Skeletal muscle tissue (tissue), 3 donors: ENCODE measurements at regions not wholly inside any gene's neighbourhood (a gene's known extent, or its start where the extent isn't known, plus 50 kb on each side); places are given as distances from the start of the nearest gene placed in this dataset.
"Not testable (repeated sequence)": the region's sequence is repeated elsewhere in the genome, so short reads cannot be mapped to it uniquely, and the experiment has no call there.

Experiments
- H3K27ac ChIP-seq: one replicate; pipeline ENCODE4 v1.7.0; 2013; ENCODE audit warnings: mild to moderate bottlenecking, low read depth, low read length, inconsistent platforms
- H3K27me3 ChIP-seq, 3 donors: one replicate each; pipeline ENCODE4 v1.7.0; 2013; ENCODE audit warnings: low read length in 3 of 3; ENCODE audit not compliant: control insufficient read depth in 3 of 3, insufficient read depth in 3 of 3
- H3K36me3 ChIP-seq, 3 donors: one replicate each; pipeline ENCODE4 v1.7.0; 2013; ENCODE audit warnings: low read length in 3 of 3; ENCODE audit not compliant: control insufficient read depth in 3 of 3, insufficient read depth in 3 of 3
- H3K4me1 ChIP-seq, 3 donors: one replicate each; pipeline ENCODE4 v1.7.0; 2013; ENCODE audit warnings: low read length in 3 of 3, mild to moderate bottlenecking in 3 of 3; ENCODE audit not compliant: control insufficient read depth in 3 of 3, insufficient read depth in 3 of 3
- H3K4me3 ChIP-seq, 3 donors: one replicate each; pipeline ENCODE4 v1.7.0; 2013; ENCODE audit warnings: low read length in 3 of 3
- H3K9ac ChIP-seq, 3 donors: one replicate each; pipeline ENCODE4 v1.7.0; 2013; ENCODE audit warnings: low read length in 3 of 3, mild to moderate bottlenecking in 3 of 3, moderate library complexity in 2 of 3, low read depth in 1 of 3
- H3K9me3 ChIP-seq, 3 donors: one replicate each; pipeline ENCODE4 v1.7.0; 2013; ENCODE audit warnings: low read length in 3 of 3; ENCODE audit not compliant: control insufficient read depth in 3 of 3
- donor health status: Osteomylitis.

DNA sequence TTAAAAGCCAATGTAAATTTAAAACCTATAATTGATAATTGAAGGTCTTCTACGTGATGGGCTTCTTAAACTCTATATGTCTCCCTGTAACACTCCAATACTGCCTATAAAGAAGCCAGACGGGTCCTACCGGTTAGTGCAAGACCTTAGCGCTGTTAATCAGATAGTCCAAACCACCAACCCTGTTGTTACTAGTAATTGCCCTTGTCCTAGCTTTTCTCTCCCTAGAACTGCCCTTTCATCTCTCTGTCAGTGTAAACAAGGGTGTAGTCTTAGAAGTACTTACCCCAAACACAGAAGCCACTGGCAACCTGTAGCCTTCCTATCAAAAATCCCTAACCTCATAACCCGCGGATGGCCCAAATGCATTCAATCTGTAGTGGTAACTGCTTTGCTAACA lies 243.0 kb upstream of the DIO3 start:
- Histone ChIP-seq H3K27me3 (no peaks in the 10 kb centered on the region), H3K9ac (no peak overlapping the region), H3K4me1 (no peaks in the 10 kb centered on the region), H3K9me3 (peaks cover 0 to 2% (median 0%) of the 10 kb centered on the region in 3 donors), H3K4me3 (no peak overlapping the region), H3K27ac (no peak overlapping the region), H3K36me3 (no peaks in the 10 kb centered on the region)

DNA sequence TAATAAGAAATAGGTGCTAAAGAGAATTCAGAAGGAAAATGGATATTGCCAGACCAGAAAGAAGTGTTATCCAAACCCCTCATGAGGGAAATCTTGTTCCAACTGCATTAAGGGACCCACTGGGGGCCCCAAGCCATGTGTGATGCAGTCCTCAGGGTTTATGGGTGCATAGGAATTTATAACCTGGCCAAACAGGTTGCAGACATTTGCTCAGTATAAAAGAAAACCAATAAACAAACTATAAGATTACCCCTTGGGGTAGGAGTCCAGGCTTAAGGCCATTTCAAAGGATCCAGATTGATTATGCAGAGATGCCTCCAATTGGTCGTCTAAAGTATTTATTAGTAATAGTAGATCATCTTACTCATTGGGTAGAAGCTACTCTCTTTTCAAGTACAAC lies 240.9 kb upstream of the DIO3 start:
- no peak overlapping the region for H3K27ac ChIP-seq
- H3K9ac ChIP-seq: no peak overlapping the region
- H3K4me1 ChIP-seq: no peaks in the 10 kb centered on the region
- no peak overlapping the region for H3K4me3 ChIP-seq
- no peaks in the 10 kb centered on the region for H3K36me3 ChIP-seq
- no peaks in the 10 kb centered on the region for H3K27me3 ChIP-seq
- H3K9me3 ChIP-seq: no peaks in the 10 kb centered on the region

DNA sequence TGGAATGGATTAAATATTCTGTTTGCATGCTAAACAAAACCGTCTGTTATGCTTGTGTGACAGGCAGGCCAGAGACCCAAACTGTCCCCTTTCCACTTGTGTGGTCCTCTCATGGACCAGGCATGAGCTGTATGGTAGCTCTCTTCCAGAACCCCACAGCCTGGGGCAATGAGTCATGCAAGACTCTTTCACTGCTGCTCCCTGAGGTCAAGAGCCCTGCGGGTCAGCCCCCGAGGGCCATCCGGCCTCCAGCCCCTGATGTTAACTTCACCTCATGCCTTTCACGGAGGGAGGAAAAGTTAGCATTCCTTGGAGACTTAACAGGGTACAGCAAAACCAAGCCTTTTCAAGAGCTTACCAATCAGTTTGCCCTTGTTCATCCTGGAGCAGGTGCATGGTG lies 239.1 kb upstream of the DIO3 start:
- H3K36me3 ChIP-seq: no peaks in the 10 kb centered on the region

DNA sequence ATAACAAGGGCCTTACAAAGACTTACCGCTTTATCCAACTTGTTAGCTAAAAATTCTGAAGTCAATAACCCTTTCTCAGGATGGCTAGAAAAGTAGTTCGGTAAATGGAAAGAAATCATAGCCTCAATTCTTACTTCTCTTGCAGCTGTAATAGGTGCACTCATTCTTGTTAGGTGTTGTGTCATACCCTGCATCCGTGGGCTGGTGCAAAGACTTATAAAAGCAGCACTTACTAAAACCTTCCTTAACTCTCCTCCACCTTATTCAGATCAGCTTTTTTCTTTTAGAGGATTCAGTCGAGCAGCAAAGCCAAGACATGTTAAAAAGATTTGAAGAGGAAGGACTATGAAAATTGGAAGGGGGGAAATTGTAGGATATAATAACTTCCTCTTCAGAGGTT lies 238.2 kb upstream of the DIO3 start:
- Histone ChIP-seq H3K27me3 (no peaks in the 10 kb centered on the region), H3K4me1 (no peaks in the 10 kb centered on the region), H3K9me3 (no peaks in the 10 kb centered on the region), H3K9ac (no peak overlapping the region), H3K4me3 (no peak overlapping the region), H3K27ac (no peak overlapping the region), H3K36me3 (no peaks in the 10 kb centered on the region)

More for the DNA sequence above, 239.1 kb upstream of the DIO3 start:
- H3K27ac ChIP-seq: no peak overlapping the region
- H3K9me3 ChIP-seq: no peaks in the 10 kb centered on the region
- no peak overlapping the region for H3K9ac ChIP-seq
- H3K4me1 ChIP-seq: no peaks in the 10 kb centered on the region
- no peaks in the 10 kb centered on the region for H3K27me3 ChIP-seq
- H3K4me3 ChIP-seq: no peak overlapping the region

DNA sequence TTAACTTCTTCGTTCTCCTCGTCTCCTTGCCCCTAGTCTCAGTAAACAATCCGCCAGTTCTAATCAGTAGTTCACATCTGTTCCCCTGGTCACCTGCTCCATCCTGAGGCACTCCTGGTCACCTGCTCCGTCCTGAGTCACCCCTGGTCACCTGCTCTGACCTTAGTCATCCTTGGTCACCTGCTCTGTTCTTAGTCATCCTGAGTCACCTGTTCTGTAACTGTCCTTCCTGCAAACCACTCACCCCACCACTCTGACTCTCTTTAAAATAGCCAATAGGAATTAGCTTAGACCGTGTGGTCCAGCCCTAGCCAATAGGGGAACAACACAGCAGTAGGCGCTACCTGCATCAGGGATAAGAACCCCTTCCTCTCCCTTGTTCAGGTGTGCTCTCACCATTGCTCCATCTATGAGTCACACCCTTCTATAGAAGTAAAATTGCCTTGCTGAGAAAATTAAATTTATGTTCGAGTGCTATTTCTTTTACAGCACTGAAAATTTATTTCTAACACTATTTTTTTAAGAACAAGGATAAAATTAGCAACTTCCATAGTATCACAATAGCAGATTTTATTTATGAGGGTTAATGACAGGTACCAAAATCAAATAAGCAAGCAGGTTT lies 237.6 kb upstream of the DIO3 start:
- H3K9me3 ChIP-seq, H3K4me1 ChIP-seq, H3K4me3 ChIP-seq, H3K27me3 ChIP-seq, H3K36me3 ChIP-seq, H3K9ac ChIP-seq, H3K27ac ChIP-seq: not testable (repeated sequence)

DNA sequence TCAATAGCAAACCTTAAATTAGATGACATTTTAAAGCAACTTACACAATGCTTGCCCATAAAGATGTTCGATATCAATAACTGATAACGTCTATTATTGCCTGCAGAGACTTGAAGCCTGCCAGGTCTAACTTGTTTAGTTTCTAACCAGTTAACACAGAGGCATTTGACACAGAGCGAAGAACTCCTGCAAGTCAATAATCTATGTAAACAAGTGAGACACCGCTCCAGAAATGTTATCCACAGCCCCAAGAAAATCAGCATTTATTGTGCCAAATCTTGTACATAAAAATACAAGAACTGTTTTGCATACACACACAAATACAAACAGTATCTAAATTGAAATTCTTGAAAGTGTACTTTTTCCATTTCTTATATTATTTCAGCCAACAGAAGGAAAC lies 236.0 kb upstream of the DIO3 start:
- Histone ChIP-seq H3K4me1 (no peaks in the 10 kb centered on the region), H3K9me3 (no peaks in the 10 kb centered on the region), H3K4me3 (no peak overlapping the region), H3K27me3 (peaks cover 0 to 3% (median 0%) of the 10 kb centered on the region in 3 donors), H3K9ac (no peak overlapping the region), H3K27ac (no peak overlapping the region), H3K36me3 (no peaks in the 10 kb centered on the region)

DNA sequence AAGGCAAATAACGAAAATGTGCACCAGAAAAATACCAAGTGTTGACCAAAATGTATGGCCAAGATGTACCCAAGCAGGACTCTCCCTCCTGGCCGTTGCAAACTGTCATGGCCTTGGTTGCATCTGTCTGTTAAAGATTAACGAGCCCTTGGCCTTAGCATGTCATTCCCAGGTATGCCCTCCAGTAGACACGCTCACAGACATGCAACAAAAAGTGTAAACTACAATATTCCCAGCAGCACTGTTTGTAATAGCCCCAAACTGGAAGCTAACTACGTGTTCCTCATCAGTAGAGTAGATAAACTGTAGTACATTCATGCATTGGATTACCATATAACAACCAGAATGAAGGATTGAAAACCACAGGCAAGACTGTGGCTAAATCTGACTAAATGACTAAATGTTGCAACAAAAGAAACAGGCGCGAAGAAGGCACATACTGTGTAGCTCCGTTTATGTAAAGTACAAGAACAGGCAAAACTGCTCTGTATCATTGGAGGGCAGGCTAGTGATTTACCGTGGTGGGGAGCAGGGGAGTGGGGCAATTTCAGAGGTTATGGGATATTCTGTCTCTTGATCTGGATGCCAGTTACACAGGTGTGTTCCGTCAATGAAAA lies 232.8 kb upstream of the DIO3 start:
- no peak overlapping the region for H3K4me3 ChIP-seq

DNA sequence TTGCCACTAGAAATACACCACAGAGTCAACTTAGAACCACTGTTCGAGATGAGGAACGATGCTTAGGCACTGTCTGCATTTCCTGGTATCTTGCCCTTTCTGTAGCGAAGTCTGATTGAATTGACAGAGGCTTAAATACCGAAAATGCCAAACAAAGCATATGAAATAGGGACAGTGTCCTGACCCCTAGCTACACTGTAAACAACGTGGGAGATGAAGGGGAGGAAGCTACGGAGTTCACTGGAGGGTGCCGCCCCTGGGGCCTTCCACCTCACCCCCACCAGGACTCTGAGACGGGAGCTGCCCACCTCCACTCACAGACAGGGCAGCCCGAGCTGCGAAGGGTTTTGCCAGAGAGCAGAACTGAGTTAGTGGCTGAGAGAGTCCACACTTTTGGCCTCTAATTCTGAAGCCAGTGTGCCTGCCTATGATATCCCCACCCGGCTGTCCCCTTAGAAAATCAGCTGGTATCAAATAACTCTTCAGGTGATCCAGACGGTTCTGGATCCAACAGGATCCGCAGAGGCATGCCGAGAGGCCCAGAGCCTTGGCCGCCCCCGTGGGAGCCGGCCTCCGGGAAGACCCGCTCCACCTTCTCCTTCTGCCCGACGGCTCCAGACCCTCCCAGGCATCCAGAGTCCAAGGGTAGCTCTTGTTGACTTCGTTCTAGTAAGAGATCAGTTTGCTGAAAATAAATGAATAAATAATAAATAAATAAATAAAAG lies 230.7 kb upstream of the DIO3 start:
- Histone ChIP-seq H3K4me3 (no peak overlapping the region), H3K27ac (no peak overlapping the region), H3K9ac (no peak overlapping the region), H3K36me3 (no peaks in the 10 kb centered on the region), H3K9me3 (no peaks in the 10 kb centered on the region), H3K27me3 (peaks cover 4 to 11% (median 4%) of the 10 kb centered on the region in 3 donors), H3K4me1 (no peaks in the 10 kb centered on the region)

More for the DNA sequence above, 232.8 kb upstream of the DIO3 start:
- Histone ChIP-seq H3K9me3 (no peaks in the 10 kb centered on the region), H3K27ac (no peak overlapping the region), H3K4me1 (no peaks in the 10 kb centered on the region), H3K27me3 (peaks cover 4 to 8% (median 4%) of the 10 kb centered on the region in 3 donors), H3K36me3 (no peaks in the 10 kb centered on the region), H3K9ac (no peak overlapping the region)

DNA sequence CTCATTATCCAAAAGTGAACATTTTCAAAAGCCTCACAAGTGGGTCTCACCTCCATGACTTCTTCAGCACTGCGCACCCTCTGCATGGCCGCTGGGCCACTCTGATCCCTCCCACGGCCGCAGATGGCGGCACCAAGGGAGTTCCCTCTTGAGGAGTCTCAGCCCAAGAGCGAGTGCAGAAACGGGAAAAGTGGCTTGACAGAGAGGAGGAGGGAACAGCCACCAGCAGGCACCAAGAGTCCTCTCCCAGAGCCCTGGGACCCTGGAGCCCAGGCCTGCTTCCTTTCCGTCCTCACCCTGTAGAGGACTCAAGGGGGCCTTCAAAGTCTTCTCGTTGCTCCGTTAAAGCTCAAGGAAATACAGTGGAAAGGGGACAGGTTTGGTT lies 230.2 kb upstream of the DIO3 start:
- Histone ChIP-seq H3K36me3 (no peaks in the 10 kb centered on the region), H3K9me3 (no peaks in the 10 kb centered on the region), H3K27ac (no peak overlapping the region), H3K4me1 (no peaks in the 10 kb centered on the region), H3K27me3 (peaks cover 4 to 11% (median 4%) of the 10 kb centered on the region in 3 donors), H3K4me3 (no peak overlapping the region), H3K9ac (no peak overlapping the region)

DNA sequence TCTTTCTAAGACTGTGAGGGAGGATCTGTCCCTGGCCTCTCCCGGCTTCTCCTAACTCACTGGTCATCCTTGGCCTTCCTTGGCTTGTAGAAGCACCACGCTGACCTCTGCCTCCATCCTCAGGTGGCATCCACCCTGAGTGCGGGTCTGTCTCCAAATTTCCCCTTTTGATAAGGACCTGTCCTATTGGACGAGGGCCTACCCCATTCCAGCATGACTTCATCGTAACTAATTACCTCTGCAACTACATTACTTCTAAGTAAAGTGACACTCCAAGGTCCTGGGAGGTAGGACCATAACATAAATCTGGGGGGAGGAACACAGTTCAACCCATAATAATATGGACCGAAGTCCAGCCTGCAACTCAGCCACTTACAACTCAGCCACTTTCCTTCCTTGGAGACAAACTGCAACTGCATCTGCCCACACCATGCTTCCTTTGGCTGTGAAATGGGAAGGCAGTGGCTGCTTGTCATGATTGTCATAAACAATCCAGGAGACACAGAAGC lies 229.6 kb upstream of the DIO3 start:
- no peaks in the 10 kb centered on the region for H3K9me3 ChIP-seq
- H3K27me3 ChIP-seq: peaks cover 4 to 12% (median 4%) of the 10 kb centered on the region in 3 donors
- H3K4me3 ChIP-seq: no peak overlapping the region

More for the DNA sequence above, 229.6 kb upstream of the DIO3 start:
- H3K9ac ChIP-seq: no peak overlapping the region
- H3K36me3 ChIP-seq: no peaks in the 10 kb centered on the region
- no peak overlapping the region for H3K27ac ChIP-seq
- no peaks in the 10 kb centered on the region for H3K4me1 ChIP-seq
